ENCODE measurements at regions not wholly inside any gene's neighbourhood (a gene's known extent, or its start where the extent isn't known, plus 50 kb on each side); places are given as distances from the start of the nearest gene placed in this dataset.

- TF ChIP-seq CTCF (IDR thresholded peaks at IDR 0.05), result no peak
- TF ChIP-seq POLR2A (IDR thresholded peaks at IDR 0.05), result no peak
- TF ChIP-seq EP300 (IDR thresholded peaks at IDR 0.05), result no peak
Measured at GRCh38 chr6:121539439-121539838, 104.0 kb downstream of the GJA1 start.

Data from suprapubic skin (tissue), 3 donors.